IMR-90 (cell line): ENCODE measurements at regions not wholly inside any gene's neighbourhood (a gene's known extent, or its start where the extent isn't known, plus 50 kb on each side); places are given as distances from the start of the nearest gene placed in this dataset.
A peak's percentile ranks its signal among the peaks of the same experiment; 100 is the strongest.

ENCODE experiments used
- ATAC-seq: fragments of 200-7000 bp; cut with Tn5 transposase; 2 replicates; pipeline ENCODE4 v1.9.1; 2020; ENCODE audit warnings: low read depth, mild to moderate bottlenecking, moderate library complexity
- BruUV-seq: library from RNA; stranded (reverse); fragments of 400-500 nt; replicated peaks from 2 replicates; lab custom pipeline; 2021; lab: Mats Ljungman, UMichigan
- CTCF ChIA-PET: fragments of 300-600 bp; formaldehyde crosslinking; extraction: SDS; loops from one replicate; lab custom pipeline; 2021; ENCODE audit warnings: antibody characterized with exemption; lab: Yijun Ruan, JAX
- POLR2A ChIA-PET: fragments of 300-600 bp; sonication (Branson Sonifier 250); formaldehyde crosslinking; loops from one replicate; lab custom pipeline; 2022; ENCODE audit warnings: antibody characterized with exemption; ENCODE audit not compliant: unreplicated experiment; lab: Charles Lee
- DNase-seq: peaks from one replicate; pipeline ENCODE4 v3.0.0; 2013
- H2AFZ ChIP-seq: replicated peaks from 2 replicates; pipeline ENCODE3; 2013; ENCODE audit warnings: low read length, mild to moderate bottlenecking; ENCODE audit not compliant: poor library complexity
- H2AK5ac ChIP-seq: 2 replicates; pipeline ENCODE4 v1.6.1; 2013; ENCODE audit warnings: low read depth, low read length, inconsistent platforms
- H2AK9ac ChIP-seq: replicated peaks from 2 replicates; pipeline ENCODE3; 2013; ENCODE audit warnings: mild to moderate bottlenecking, low read depth, low read length, moderate library complexity; ENCODE audit not compliant: poor library complexity
- H2BK120ac ChIP-seq: 2 replicates; pipeline ENCODE4 v1.6.1; 2013; ENCODE audit warnings: low read depth, low read length, inconsistent platforms
- H2BK15ac ChIP-seq: 3 replicates; pipeline ENCODE4 v1.6.1; 2013; ENCODE audit warnings: low read depth, low read length, inconsistent platforms
- H2BK20ac ChIP-seq: 2 replicates; pipeline ENCODE4 v1.6.1; 2013; ENCODE audit warnings: low read depth, mild to moderate bottlenecking, inconsistent platforms, low read length, moderate library complexity
- H2BK5ac ChIP-seq: 2 replicates; pipeline ENCODE4 v1.6.1; 2013; ENCODE audit warnings: mild to moderate bottlenecking, low read depth, low read length, inconsistent platforms; ENCODE audit not compliant: poor library complexity, severe bottlenecking
- H3K14ac ChIP-seq: replicated peaks from 2 replicates; pipeline ENCODE4 v1.6.1; 2013; ENCODE audit warnings: low read depth, low read length, inconsistent platforms
- H3K18ac ChIP-seq: 2 replicates; pipeline ENCODE4 v1.6.1; 2013; ENCODE audit warnings: low read depth, low read length, control low read depth
- H3K23ac ChIP-seq: 2 replicates; pipeline ENCODE4 v1.6.1; 2013; ENCODE audit warnings: low read depth, low read length, inconsistent platforms
- H3K27ac ChIP-seq: 2 replicates; pipeline ENCODE4 v1.5.1; 2013; ENCODE audit warnings: mild to moderate bottlenecking, control low read depth, low read length; ENCODE audit not compliant: insufficient read depth
- H3K27me3 ChIP-seq: 2 replicates; pipeline ENCODE4 v1.6.1; 2013; ENCODE audit warnings: low read length; ENCODE audit not compliant: control insufficient read depth, insufficient read depth
- H3K36me3 ChIP-seq: 2 replicates; pipeline ENCODE4 v1.6.1; 2013; ENCODE audit warnings: low read length, mixed read lengths; ENCODE audit not compliant: control insufficient read depth, insufficient read depth
- H3K4ac ChIP-seq: 2 replicates; pipeline ENCODE4 v1.6.1; 2013; ENCODE audit warnings: low read depth, low read length, inconsistent platforms
- H3K4me1 ChIP-seq: 2 replicates; pipeline ENCODE4 v1.6.1; 2013; ENCODE audit warnings: low read length, mixed read lengths; ENCODE audit not compliant: control insufficient read depth, insufficient read depth
- H3K4me2 ChIP-seq: 2 replicates; pipeline ENCODE4 v1.6.1; 2013; ENCODE audit warnings: low read depth, mild to moderate bottlenecking, control low read depth, low read length, moderate library complexity
- H3K4me3 ChIP-seq: 2 replicates; pipeline ENCODE4 v1.5.1; 2013; ENCODE audit warnings: low read depth, mild to moderate bottlenecking, control low read depth, low read length, moderate library complexity; ENCODE audit not compliant: insufficient read depth
- H3K56ac ChIP-seq: 2 replicates; pipeline ENCODE4 v1.6.1; 2013; ENCODE audit warnings: low read length, inconsistent platforms; ENCODE audit not compliant: insufficient read depth; ENCODE audit errors: extremely low read depth
- H3K79me1 ChIP-seq, 2 experiments: 2 replicates each; pipeline ENCODE4 v1.6.1; 2013; ENCODE audit warnings: low read length in 2 of 2, inconsistent platforms in 1 of 2, low read depth in 1 of 2
- H3K9ac ChIP-seq: 2 replicates; pipeline ENCODE4 v1.6.1; 2013; ENCODE audit warnings: low read depth, low read length, control low read depth
- H3K9me1 ChIP-seq: 2 replicates; pipeline ENCODE4 v1.6.1; 2013; ENCODE audit warnings: low read length, inconsistent platforms; ENCODE audit not compliant: insufficient read depth
- H3K9me3 ChIP-seq: 2 replicates; pipeline ENCODE4 v1.6.1; 2013; ENCODE audit warnings: low read length; ENCODE audit not compliant: control insufficient read depth, insufficient read depth
- H4K20me1 ChIP-seq: 2 replicates; pipeline ENCODE4 v1.6.1; 2013; ENCODE audit warnings: low read length, inconsistent platforms; ENCODE audit not compliant: insufficient read depth
- H4K5ac ChIP-seq: 2 replicates; pipeline ENCODE4 v1.6.1; 2013; ENCODE audit warnings: mild to moderate bottlenecking, low read depth, low read length, control low read depth
- H4K8ac ChIP-seq, 2 experiments: 2 replicates each; pipeline ENCODE4 v1.6.1; 2013; ENCODE audit warnings: low read depth in 2 of 2, low read length in 2 of 2, control low read depth in 1 of 2, inconsistent platforms in 1 of 2
- H4K91ac ChIP-seq: 2 replicates; pipeline ENCODE4 v1.6.1; 2013; ENCODE audit warnings: low read depth, low read length, inconsistent platforms; ENCODE audit not compliant: insufficient read depth
- BHLHE40 ChIP-seq: fragments of 150-350 bp; IDR thresholded peaks from 2 replicates; pipeline ENCODE4 v1.6.1; 2016; ENCODE audit warnings: mild to moderate bottlenecking, low read depth, low read length
- CEBPB ChIP-seq: IDR thresholded peaks from 2 replicates; pipeline ENCODE4 v1.6.1; 2012; ENCODE audit warnings: low read depth, low read length, improper control_type of control experiment
- CHD1 ChIP-seq: IDR thresholded peaks from 2 replicates; pipeline ENCODE4 v1.6.1; 2012; ENCODE audit warnings: low read depth, low read length, improper control_type of control experiment
- ELK1 ChIP-seq: fragments of 150-350 bp; IDR thresholded peaks from 2 replicates; pipeline ENCODE4 v1.6.1; 2016; ENCODE audit warnings: low read depth, mild to moderate bottlenecking, low read length, moderate library complexity, borderline replicate concordance
- FOS ChIP-seq: fragments of 150-350 bp; IDR thresholded peaks from 2 replicates; pipeline ENCODE4 v1.6.1; 2016; ENCODE audit warnings: low read depth, low read length
- MAFK ChIP-seq: IDR thresholded peaks from 2 replicates; pipeline ENCODE4 v1.6.1; 2012; ENCODE audit warnings: low read depth, low read length, improper control_type of control experiment
- MAZ ChIP-seq: IDR thresholded peaks from 2 replicates; pipeline ENCODE4 v1.6.1; 2012; ENCODE audit warnings: low read depth, mild to moderate bottlenecking, low read length, improper control_type of control experiment, moderate library complexity, borderline replicate concordance
- MXI1 ChIP-seq: IDR thresholded peaks from 2 replicates; pipeline ENCODE4 v1.6.1; 2012; ENCODE audit warnings: low read depth, mild to moderate bottlenecking, low read length, moderate library complexity, borderline replicate concordance
- NFE2L2 ChIP-seq: fragments of 150-350 bp; IDR thresholded peaks from 2 replicates; pipeline ENCODE4 v1.6.1; 2016; ENCODE audit warnings: low read depth, mild to moderate bottlenecking, low read length
- POLR2A ChIP-seq: IDR thresholded peaks from 2 replicates; pipeline ENCODE4 v1.6.1; 2012; ENCODE audit warnings: mild to moderate bottlenecking, low read depth, low read length
- RAD21 ChIP-seq: IDR thresholded peaks from 2 replicates; pipeline ENCODE4 v1.6.1; 2012; ENCODE audit warnings: low read length, improper control_type of control experiment
- RFX5 ChIP-seq: IDR thresholded peaks from 2 replicates; pipeline ENCODE4 v1.8.0; 2012; ENCODE audit warnings: low read depth, mild to moderate bottlenecking, low read length, moderate library complexity
- SMC3 ChIP-seq: fragments of 150-350 bp; IDR thresholded peaks from 2 replicates; pipeline ENCODE4 v1.6.1; 2016; ENCODE audit warnings: low read depth, mild to moderate bottlenecking, antibody characterized with exemption, low read length, moderate library complexity
- WGBS, 2 experiments: methylation state at CpG; one replicate each; pipeline versions ENCODE4 v1.1.5 to v1.1.7; 2013; ENCODE audit warnings: missing lambda C conversion rate in 2 of 2; ENCODE audit not compliant: insufficient read length in 1 of 2; ENCODE audit errors: extremely low coverage in 2 of 2; 5-methylcytosine and 5-hydroxymethylcytosine counted together
- dilution Hi-C: fragments of 300-500 bp; cut with HindIII; formaldehyde crosslinking; loops from one replicate; pipeline ENCODE4 v1.14.3; 2018; ENCODE audit warnings: low sequenced_read_pairs; ENCODE audit not compliant: unreplicated experiment
- in situ Hi-C: fragments of 300-500 bp; cut with MboI; formaldehyde crosslinking; loops from 3 replicates; pipeline ENCODE4 v1.14.3; 2019; ENCODE audit warnings: low sequenced_read_pairs, inconsistent platforms, mixed read lengths
- intact Hi-C: fragments of 100-400 bp; cut with micrococcal nuclease; formaldehyde crosslinking; loops from 2 replicates; pipeline ENCODE4 v1.10.0; 2022
- TF ChIP-seq, protein P1 (sequence below): fragments of 150-350 bp; IDR thresholded peaks from 2 replicates; pipeline ENCODE4 v1.6.1; 2017; ENCODE audit warnings: mild to moderate bottlenecking, antibody characterized with exemption, low read length, low read depth
- TF ChIP-seq, protein P2 (sequence below): conservative IDR thresholded peaks from 2 replicates; pipeline ENCODE4 v1.5.1; 2012; ENCODE audit warnings: mild to moderate bottlenecking, low read depth, low read length, improper control_type of control experiment

DNA sequence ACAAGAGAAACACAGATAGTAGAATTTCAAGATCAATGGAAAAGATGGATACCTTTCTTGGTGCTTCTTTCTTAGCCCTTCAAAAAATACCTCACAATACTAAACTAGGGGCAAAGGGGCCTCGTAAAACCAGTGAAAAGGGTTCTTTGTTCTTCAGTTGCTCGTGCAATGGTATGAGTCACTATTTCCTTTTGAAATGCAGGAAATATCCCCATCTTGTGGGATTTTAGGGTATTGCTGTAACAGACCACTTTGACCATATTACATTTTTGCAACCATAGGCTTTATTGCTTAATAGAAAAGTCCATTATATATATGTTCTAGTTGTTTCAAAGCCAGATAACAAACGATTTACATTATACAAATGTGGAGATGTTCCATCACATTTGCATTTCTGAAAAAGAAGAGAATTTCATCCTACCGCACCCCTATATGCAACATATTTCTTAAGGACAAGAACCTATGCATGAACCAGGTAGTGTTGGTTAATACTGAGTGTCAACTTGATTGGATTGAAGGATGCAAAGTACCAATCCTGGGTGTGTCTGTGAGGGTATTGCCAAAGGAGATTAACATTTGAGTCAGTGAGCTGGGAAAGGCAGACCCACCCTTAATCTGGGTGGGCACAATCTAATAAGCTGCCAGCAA is 88.6 kb upstream of the PKN2 start:
- no peaks in the 10 kb centered on the region for H3K79me1 ChIP-seq
- peak; percentile 68 for ATAC-seq
- no peaks in the 10 kb centered on the region for H3K9me1 ChIP-seq
- peak; percentile 57 for DNase-seq
- H4K8ac ChIP-seq: no peak overlapping the region
- no peak overlapping the region for H3K18ac ChIP-seq
- no CpG with 5 or more reads among the region's 4 CpGs for WGBS, 2 experiments
- no TSS peak for BruUV-seq
- no peak overlapping the region for H3K4ac ChIP-seq
- H3K56ac ChIP-seq: no peak overlapping the region
- H2BK15ac ChIP-seq: no peak overlapping the region
- in situ Hi-C loops (no loop called here), intact Hi-C loops (loop anchor here (1.0 to 10.0 kb wide), 3 partner anchors 415 to 1461 kb away; partner anchors contain the start of gene LMO4), dilution Hi-C loops (no loop called here)
- H2BK5ac ChIP-seq: no peak overlapping the region
- POLR2A ChIA-PET: no interaction called here
- no peaks in the 10 kb centered on the region for H4K20me1 ChIP-seq
- H3K14ac ChIP-seq: no peak overlapping the region
- no peak overlapping the region for H2AK5ac ChIP-seq
- H3K36me3 ChIP-seq: no peaks in the 10 kb centered on the region
- H2BK20ac ChIP-seq: no peak overlapping the region
- no peak overlapping the region for H4K5ac ChIP-seq
- no peak overlapping the region for H3K27ac ChIP-seq
- H3K9ac ChIP-seq: no peak overlapping the region
- H3K9me3 ChIP-seq: no peaks in the 10 kb centered on the region
- H2AFZ ChIP-seq: no peak overlapping the region
- CTCF ChIA-PET: no interaction called here
- no peak overlapping the region for H2BK120ac ChIP-seq
- H3K4me3 ChIP-seq: no peak overlapping the region
- no peak overlapping the region for H4K91ac ChIP-seq
- H2AK9ac ChIP-seq: no peak overlapping the region
- H3K4me2 ChIP-seq: no peak overlapping the region
- TF ChIP-seq, protein P1, sequence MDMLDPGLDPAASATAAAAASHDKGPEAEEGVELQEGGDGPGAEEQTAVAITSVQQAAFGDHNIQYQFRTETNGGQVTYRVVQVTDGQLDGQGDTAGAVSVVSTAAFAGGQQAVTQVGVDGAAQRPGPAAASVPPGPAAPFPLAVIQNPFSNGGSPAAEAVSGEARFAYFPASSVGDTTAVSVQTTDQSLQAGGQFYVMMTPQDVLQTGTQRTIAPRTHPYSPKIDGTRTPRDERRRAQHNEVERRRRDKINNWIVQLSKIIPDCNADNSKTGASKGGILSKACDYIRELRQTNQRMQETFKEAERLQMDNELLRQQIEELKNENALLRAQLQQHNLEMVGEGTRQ: no peak
- TF ChIP-seq POLR2A (no peak), BHLHE40 (0 out of 2 replicates have a peak, but pooled peaks have one; percentile 24), CHD1 (no peak), MAFK (no peak), SMC3 (peak; percentile 58), MXI1 (no peak), ELK1 (no peak), MAZ (no peak), RAD21 (peak; percentile 64), FOS (peak; percentile 37; the same call in 1 of the 2 replicates), RFX5 (no peak), NFE2L2 (no peak), CEBPB (peak; percentile 47; the same call in 1 of the 2 replicates)
- TF ChIP-seq, protein P2, sequence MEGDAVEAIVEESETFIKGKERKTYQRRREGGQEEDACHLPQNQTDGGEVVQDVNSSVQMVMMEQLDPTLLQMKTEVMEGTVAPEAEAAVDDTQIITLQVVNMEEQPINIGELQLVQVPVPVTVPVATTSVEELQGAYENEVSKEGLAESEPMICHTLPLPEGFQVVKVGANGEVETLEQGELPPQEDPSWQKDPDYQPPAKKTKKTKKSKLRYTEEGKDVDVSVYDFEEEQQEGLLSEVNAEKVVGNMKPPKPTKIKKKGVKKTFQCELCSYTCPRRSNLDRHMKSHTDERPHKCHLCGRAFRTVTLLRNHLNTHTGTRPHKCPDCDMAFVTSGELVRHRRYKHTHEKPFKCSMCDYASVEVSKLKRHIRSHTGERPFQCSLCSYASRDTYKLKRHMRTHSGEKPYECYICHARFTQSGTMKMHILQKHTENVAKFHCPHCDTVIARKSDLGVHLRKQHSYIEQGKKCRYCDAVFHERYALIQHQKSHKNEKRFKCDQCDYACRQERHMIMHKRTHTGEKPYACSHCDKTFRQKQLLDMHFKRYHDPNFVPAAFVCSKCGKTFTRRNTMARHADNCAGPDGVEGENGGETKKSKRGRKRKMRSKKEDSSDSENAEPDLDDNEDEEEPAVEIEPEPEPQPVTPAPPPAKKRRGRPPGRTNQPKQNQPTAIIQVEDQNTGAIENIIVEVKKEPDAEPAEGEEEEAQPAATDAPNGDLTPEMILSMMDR: peak; percentile 60
- H3K23ac ChIP-seq: no peak overlapping the region
- no peaks in the 10 kb centered on the region for H3K27me3 ChIP-seq
- H3K4me1 ChIP-seq: no peaks in the 10 kb centered on the region
